Activated gamma-delta T cell treated with Interleukin-2 at 50 U/mL for 16 hours (primary cell): ENCODE measurements at regions not wholly inside any gene's neighbourhood (a gene's known extent, or its start where the extent isn't known, plus 50 kb on each side); places are given as distances from the start of the nearest gene placed in this dataset.

Experiments used
- DNase-seq: peaks from one replicate; pipeline ENCODE4 v3.0.0-alpha.2; 2020

DNA sequence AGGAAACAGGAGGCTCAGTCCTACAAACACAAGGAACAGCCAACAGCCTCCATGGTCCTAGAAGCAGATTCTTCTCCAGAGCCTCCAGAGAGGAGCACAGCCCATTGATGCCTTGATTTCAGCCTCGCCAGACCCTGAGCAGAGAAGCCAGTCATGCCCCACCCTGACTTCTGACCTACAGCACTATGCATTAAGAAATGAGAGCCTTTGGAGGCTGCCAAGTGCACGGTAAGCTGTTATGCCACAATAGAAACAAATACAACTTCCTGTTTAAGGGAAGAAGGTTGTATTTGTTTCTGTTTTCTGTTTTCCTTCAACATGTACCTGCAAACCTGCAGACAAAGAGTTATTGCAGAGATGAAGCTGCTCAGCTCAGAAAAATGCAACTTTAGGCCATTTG is 181.3 kb upstream of the AGAP1 start:
- DNase-seq, result no peak

- DNase-seq, result no peak
These were observed 179.4 kb upstream of the AGAP1 start for GRCh38 chr2:235314371-235314930.

GRCh38 chr2:235319095-235319494 is 174.7 kb upstream of the AGAP1 start:
- DNase-seq, result no peak

DNA sequence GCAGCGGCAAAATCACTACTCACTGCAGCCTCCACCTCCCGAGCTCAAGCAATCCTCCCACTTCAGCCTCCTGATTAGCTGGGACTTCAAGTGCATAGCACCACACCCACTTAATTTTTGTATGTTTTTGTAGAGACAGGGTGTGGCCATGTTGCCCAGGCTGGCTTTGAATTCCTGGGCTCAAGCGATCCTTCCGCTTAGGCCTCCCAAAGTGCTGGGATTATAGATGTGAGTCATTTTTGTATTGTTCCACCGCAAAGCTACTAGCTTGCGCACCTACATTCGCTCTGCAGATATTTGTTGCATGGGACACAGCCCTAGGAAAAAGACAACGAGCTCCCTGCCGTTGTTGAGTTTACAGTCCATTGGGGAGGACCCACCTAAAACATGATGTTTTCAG is 173.5 kb upstream of the AGAP1 start:
- no peak for DNase-seq

GRCh38 chr2:235324324-235324723 is 169.5 kb upstream of the AGAP1 start:
- no peak for DNase-seq

- DNase-seq, result no peak
These were observed 168.7 kb upstream of the AGAP1 start for GRCh38 chr2:235325151-235325550.

DNA sequence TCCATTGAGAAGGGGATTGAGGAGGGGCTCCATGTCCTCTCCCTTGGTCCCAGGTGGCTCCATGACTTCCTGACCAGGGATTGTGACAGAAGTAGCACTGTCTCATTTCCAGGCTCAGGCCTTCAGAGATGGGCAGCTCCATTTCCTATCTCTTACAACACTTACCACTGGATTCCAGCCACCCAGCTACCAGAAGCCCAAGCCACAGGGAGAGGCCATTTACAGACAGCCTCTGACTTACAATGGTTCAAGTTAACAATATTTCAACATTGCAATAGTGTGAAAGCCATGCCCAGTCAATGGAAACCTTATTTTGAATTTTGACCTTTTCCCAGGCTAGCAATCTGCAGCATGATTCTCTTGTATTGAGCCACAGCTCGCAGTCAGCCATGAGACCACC is 164.9 kb upstream of the AGAP1 start:
- no peak for DNase-seq

DNA sequence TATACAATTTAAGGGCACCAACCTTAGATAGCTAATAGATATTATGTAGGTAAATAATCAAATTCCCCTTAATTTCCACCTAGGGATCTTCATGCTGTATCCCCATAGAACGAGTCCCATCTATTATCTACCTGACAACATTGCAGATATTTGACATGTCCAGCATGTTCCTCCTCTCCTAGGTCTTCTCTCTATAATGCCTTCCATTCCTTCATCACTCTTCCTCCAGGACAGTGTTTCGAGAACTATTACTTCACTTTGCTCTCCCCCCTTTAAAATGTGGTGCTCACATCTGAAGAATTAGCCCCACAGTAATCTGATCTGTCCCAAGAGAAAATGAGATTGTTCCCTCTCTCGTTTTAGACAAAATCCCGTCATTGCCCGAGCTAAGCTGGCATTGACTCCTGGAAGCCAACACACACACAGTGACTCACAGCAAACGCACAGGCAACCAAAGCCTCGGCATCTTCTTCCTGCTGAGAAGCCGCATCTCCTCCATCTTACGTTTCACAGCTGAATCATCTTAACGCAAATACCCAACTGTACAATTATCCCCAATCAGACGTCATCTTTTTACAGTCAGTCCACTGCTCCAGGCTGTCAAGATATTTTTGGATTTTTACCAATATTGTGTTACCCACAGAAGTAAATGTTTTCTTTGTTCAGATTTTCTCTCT is 162.9 kb upstream of the AGAP1 start:
- no peak for DNase-seq

- no peak for DNase-seq
These were observed 161.5 kb upstream of the AGAP1 start for GRCh38 chr2:235332240-235332890.

DNA sequence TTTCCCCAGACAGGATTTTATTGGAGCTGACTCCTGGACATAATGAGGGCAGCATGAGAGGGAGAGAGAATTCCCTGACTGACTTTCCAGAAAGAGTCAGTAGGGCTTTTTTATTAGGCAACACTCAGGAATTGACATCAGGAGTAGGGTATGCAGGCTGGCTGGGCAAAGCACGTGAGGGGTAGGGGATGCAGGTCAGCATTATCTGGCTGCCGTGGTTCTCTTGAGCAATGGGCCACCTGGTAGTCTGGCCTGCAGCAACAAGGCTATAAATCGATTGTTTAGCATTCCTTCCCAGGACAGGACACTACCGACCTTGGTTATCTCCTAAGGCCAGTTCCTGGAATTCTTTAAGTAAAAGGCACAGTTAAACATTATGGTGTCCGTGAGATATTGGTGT is 160.8 kb upstream of the AGAP1 start:
- DNase-seq, result no peak

GRCh38 chr2:235334179-235334578 is 159.7 kb upstream of the AGAP1 start:
- no peak for DNase-seq

GRCh38 chr2:235343156-235343774 is 150.6 kb upstream of the AGAP1 start:
- no peak for DNase-seq

GRCh38 chr2:235343869-235344268 is 150.0 kb upstream of the AGAP1 start:
- DNase-seq, result no peak

GRCh38 chr2:235345745-235346144 is 148.1 kb upstream of the AGAP1 start:
- no peak for DNase-seq

DNA sequence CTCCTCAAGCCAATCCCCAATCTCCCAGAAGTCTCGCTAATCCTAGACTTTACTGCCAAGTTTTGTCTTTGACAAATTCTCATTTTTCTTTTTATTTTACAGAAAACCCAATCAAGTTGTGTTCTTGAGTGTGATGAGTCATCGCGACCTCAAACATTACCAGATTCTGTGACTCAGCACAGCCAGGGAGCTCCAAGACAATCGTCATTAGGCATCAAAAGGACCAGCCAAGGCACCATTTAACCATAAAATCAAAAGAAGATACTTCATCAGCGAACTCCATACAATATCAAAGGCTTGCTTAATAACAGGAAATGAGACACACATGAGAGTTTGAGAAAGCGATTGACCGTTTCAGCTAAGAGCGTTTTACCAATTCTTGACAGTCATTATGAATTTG is 146.2 kb upstream of the AGAP1 start:
- no peak for DNase-seq

DNA sequence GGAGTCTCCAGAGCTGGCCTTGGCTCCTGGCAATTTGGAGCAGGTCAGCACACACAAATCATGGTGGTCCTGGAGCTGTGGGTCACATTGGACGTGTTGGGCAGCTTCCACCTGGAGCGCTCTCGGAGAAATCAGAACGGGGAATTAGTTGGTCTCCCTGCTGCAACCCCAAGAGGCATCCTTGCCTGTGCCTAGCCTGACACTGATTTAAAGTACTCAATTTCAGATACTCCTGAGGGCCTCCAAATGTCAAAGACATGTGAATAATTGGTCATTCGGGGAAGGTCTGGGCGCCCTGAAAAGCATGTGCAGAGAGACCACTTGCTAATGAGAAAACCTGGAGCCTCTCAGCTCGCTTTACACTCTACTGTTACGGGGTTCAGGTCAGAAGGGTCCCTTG is 145.5 kb upstream of the AGAP1 start:
- no peak for DNase-seq

DNA sequence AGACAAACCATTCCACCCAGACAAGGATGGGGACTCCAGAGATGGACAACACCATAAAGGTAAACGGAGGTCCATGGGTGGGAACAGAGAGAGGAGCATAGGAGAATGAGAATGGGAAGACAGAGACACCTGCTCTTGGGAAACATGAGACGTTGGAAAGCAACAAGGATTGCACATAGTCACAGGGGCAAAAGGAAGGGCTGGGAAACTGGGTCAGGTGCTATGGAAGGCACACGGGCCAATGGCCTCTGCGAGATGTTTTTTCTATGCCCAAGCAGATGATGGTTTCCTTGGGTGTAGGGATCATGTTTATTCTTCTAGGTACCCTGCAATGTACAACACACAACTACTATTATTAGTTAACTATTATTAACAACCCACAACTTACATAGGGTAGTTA is 143.6 kb upstream of the AGAP1 start:
- no peak for DNase-seq

GRCh38 chr2:235352541-235352940 is 141.3 kb upstream of the AGAP1 start:
- no peak for DNase-seq

DNA sequence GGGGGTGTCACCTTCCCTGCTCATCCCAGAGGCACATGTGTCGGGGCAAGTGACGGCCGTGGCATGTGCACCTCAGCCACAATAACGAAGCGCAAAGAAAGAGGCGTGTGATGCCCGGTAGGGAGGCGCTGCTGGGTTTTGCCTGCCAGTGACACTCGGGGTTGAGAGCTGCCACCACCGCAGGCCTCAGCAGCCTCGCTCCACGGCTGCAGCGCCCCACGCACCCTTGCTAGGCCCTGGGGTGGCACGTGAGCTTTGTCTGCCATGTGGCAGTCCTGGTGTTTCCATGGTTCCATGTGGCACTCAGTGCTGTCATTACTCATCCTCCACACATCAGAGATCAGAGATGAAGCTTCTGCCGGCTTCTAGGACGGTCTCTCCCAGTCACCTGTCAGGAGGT is 136.0 kb upstream of the AGAP1 start:
- DNase-seq, result no peak

GRCh38 chr2:235358981-235359471 is 134.8 kb upstream of the AGAP1 start:
- no peak for DNase-seq

DNA sequence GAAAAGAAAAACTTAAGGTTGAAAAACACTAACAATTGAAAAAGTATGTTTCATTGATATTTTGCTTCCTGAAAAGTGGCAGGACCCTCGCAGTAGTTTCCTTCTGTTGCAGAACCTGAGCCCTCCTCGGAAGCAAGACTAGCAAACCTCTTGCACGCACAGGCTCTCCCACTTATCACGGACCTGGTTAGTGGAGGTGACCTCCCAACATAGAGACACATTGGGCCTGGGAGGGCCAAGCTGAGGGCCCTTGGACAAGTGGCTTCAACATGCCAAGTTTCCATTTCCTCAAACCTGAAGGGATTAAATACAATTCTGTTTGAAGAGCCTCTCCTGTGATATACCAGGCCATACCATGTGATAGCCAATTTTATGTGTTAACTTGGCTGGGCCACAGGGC is 133.4 kb upstream of the AGAP1 start:
- no peak for DNase-seq

DNA sequence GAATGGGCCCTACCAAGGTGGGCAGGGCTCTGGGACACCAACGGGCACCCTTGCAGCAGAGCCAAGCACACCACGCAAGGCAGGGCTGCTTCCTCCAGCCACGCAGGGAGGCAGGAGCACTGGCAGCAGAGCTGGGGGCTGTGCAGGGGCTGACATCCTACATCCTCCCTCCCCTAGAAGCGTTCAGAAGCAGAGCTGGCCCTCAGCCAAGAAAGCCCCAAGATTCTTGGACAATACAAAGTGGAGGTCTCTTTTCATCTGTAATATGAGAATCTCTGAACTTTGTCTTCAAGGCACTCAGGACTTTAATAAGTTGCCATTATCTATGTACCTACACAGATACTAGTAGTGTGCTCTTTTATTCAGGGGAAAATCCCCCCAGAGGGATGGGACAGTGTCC is 128.1 kb upstream of the AGAP1 start:
- no peak for DNase-seq

GRCh38 chr2:235366390-235366789 is 127.5 kb upstream of the AGAP1 start:
- DNase-seq, result no peak

GRCh38 chr2:235366807-235367206 is 127.0 kb upstream of the AGAP1 start:
- no peak for DNase-seq
